IMR-90 (cell line): ENCODE measurements at regions not wholly inside any gene's neighbourhood (a gene's known extent, or its start where the extent isn't known, plus 50 kb on each side); places are given as distances from the start of the nearest gene placed in this dataset.
"Not testable (repeated sequence)": the region's sequence is repeated elsewhere in the genome, so short reads cannot be mapped to it uniquely, and the experiment has no call there.

Experiments
- ATAC-seq: fragments of 200-7000 bp; cut with Tn5 transposase; 2 replicates; pipeline ENCODE4 v1.9.1; 2020; ENCODE audit warnings: low read depth, mild to moderate bottlenecking, moderate library complexity
- BruUV-seq: library from RNA; stranded (reverse); fragments of 400-500 nt; replicated peaks from 2 replicates; lab custom pipeline; 2021; lab: Mats Ljungman, UMichigan
- CTCF ChIA-PET: fragments of 300-600 bp; formaldehyde crosslinking; extraction: SDS; loops from one replicate; lab custom pipeline; 2021; ENCODE audit warnings: antibody characterized with exemption; lab: Yijun Ruan, JAX
- POLR2A ChIA-PET: fragments of 300-600 bp; sonication (Branson Sonifier 250); formaldehyde crosslinking; loops from one replicate; lab custom pipeline; 2022; ENCODE audit warnings: antibody characterized with exemption; ENCODE audit not compliant: unreplicated experiment; lab: Charles Lee
- DNase-seq: peaks from one replicate; pipeline ENCODE4 v3.0.0; 2013
- H2AFZ ChIP-seq: replicated peaks from 2 replicates; pipeline ENCODE3; 2013; ENCODE audit warnings: low read length, mild to moderate bottlenecking; ENCODE audit not compliant: poor library complexity
- H2AK5ac ChIP-seq: 2 replicates; pipeline ENCODE4 v1.6.1; 2013; ENCODE audit warnings: low read depth, low read length, inconsistent platforms
- H2AK9ac ChIP-seq: replicated peaks from 2 replicates; pipeline ENCODE3; 2013; ENCODE audit warnings: mild to moderate bottlenecking, low read depth, low read length, moderate library complexity; ENCODE audit not compliant: poor library complexity
- H2BK120ac ChIP-seq: 2 replicates; pipeline ENCODE4 v1.6.1; 2013; ENCODE audit warnings: low read depth, low read length, inconsistent platforms
- H2BK15ac ChIP-seq: 3 replicates; pipeline ENCODE4 v1.6.1; 2013; ENCODE audit warnings: low read depth, low read length, inconsistent platforms
- H2BK20ac ChIP-seq: 2 replicates; pipeline ENCODE4 v1.6.1; 2013; ENCODE audit warnings: low read depth, mild to moderate bottlenecking, inconsistent platforms, low read length, moderate library complexity
- H2BK5ac ChIP-seq: 2 replicates; pipeline ENCODE4 v1.6.1; 2013; ENCODE audit warnings: mild to moderate bottlenecking, low read depth, low read length, inconsistent platforms; ENCODE audit not compliant: poor library complexity, severe bottlenecking
- H3K14ac ChIP-seq: replicated peaks from 2 replicates; pipeline ENCODE4 v1.6.1; 2013; ENCODE audit warnings: low read depth, low read length, inconsistent platforms
- H3K18ac ChIP-seq: 2 replicates; pipeline ENCODE4 v1.6.1; 2013; ENCODE audit warnings: low read depth, low read length, control low read depth
- H3K23ac ChIP-seq: 2 replicates; pipeline ENCODE4 v1.6.1; 2013; ENCODE audit warnings: low read depth, low read length, inconsistent platforms
- H3K27ac ChIP-seq: 2 replicates; pipeline ENCODE4 v1.5.1; 2013; ENCODE audit warnings: mild to moderate bottlenecking, control low read depth, low read length; ENCODE audit not compliant: insufficient read depth
- H3K27me3 ChIP-seq: 2 replicates; pipeline ENCODE4 v1.6.1; 2013; ENCODE audit warnings: low read length; ENCODE audit not compliant: control insufficient read depth, insufficient read depth
- H3K36me3 ChIP-seq: 2 replicates; pipeline ENCODE4 v1.6.1; 2013; ENCODE audit warnings: low read length, mixed read lengths; ENCODE audit not compliant: control insufficient read depth, insufficient read depth
- H3K4ac ChIP-seq: 2 replicates; pipeline ENCODE4 v1.6.1; 2013; ENCODE audit warnings: low read depth, low read length, inconsistent platforms
- H3K4me1 ChIP-seq: 2 replicates; pipeline ENCODE4 v1.6.1; 2013; ENCODE audit warnings: low read length, mixed read lengths; ENCODE audit not compliant: control insufficient read depth, insufficient read depth
- H3K4me2 ChIP-seq: 2 replicates; pipeline ENCODE4 v1.6.1; 2013; ENCODE audit warnings: low read depth, mild to moderate bottlenecking, control low read depth, low read length, moderate library complexity
- H3K4me3 ChIP-seq: 2 replicates; pipeline ENCODE4 v1.5.1; 2013; ENCODE audit warnings: low read depth, mild to moderate bottlenecking, control low read depth, low read length, moderate library complexity; ENCODE audit not compliant: insufficient read depth
- H3K56ac ChIP-seq: 2 replicates; pipeline ENCODE4 v1.6.1; 2013; ENCODE audit warnings: low read length, inconsistent platforms; ENCODE audit not compliant: insufficient read depth; ENCODE audit errors: extremely low read depth
- H3K79me1 ChIP-seq, 2 experiments: 2 replicates each; pipeline ENCODE4 v1.6.1; 2013; ENCODE audit warnings: low read length in 2 of 2, inconsistent platforms in 1 of 2, low read depth in 1 of 2
- H3K9ac ChIP-seq: 2 replicates; pipeline ENCODE4 v1.6.1; 2013; ENCODE audit warnings: low read depth, low read length, control low read depth
- H3K9me1 ChIP-seq: 2 replicates; pipeline ENCODE4 v1.6.1; 2013; ENCODE audit warnings: low read length, inconsistent platforms; ENCODE audit not compliant: insufficient read depth
- H3K9me3 ChIP-seq: 2 replicates; pipeline ENCODE4 v1.6.1; 2013; ENCODE audit warnings: low read length; ENCODE audit not compliant: control insufficient read depth, insufficient read depth
- H4K20me1 ChIP-seq: 2 replicates; pipeline ENCODE4 v1.6.1; 2013; ENCODE audit warnings: low read length, inconsistent platforms; ENCODE audit not compliant: insufficient read depth
- H4K5ac ChIP-seq: 2 replicates; pipeline ENCODE4 v1.6.1; 2013; ENCODE audit warnings: mild to moderate bottlenecking, low read depth, low read length, control low read depth
- H4K8ac ChIP-seq, 2 experiments: 2 replicates each; pipeline ENCODE4 v1.6.1; 2013; ENCODE audit warnings: low read depth in 2 of 2, low read length in 2 of 2, control low read depth in 1 of 2, inconsistent platforms in 1 of 2
- H4K91ac ChIP-seq: 2 replicates; pipeline ENCODE4 v1.6.1; 2013; ENCODE audit warnings: low read depth, low read length, inconsistent platforms; ENCODE audit not compliant: insufficient read depth
- WGBS, 2 experiments: methylation state at CpG; one replicate each; pipeline versions ENCODE4 v1.1.5 to v1.1.7; 2013; ENCODE audit warnings: missing lambda C conversion rate in 2 of 2; ENCODE audit not compliant: insufficient read length in 1 of 2; ENCODE audit errors: extremely low coverage in 2 of 2; 5-methylcytosine and 5-hydroxymethylcytosine counted together
- dilution Hi-C: fragments of 300-500 bp; cut with HindIII; formaldehyde crosslinking; loops from one replicate; pipeline ENCODE4 v1.14.3; 2018; ENCODE audit warnings: low sequenced_read_pairs; ENCODE audit not compliant: unreplicated experiment
- in situ Hi-C: fragments of 300-500 bp; cut with MboI; formaldehyde crosslinking; loops from 3 replicates; pipeline ENCODE4 v1.14.3; 2019; ENCODE audit warnings: low sequenced_read_pairs, inconsistent platforms, mixed read lengths
- intact Hi-C: fragments of 100-400 bp; cut with micrococcal nuclease; formaldehyde crosslinking; loops from 2 replicates; pipeline ENCODE4 v1.10.0; 2022

DNA sequence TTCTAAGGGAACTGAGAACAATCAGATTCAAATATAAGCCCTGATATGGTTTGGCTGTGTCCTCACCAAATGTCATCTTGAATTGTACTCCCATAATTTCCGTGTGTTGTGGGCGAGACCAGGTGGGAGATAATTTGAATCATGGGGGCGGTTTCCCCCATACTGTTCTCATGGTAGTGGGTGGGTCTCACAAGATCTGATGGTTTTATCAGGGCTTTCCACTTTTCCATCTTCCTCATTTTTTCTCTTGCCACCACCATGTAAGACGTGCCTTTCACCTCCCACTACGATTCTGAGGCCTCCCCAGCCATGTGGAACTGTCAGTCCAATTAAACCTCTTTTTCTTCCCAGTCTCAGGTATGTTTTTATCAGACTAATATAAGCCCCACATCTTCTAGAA is 217.8 kb downstream of the ACKR3 start:
- H3K23ac ChIP-seq, H3K27me3 ChIP-seq, ATAC-seq, H2BK20ac ChIP-seq, CTCF ChIA-PET, POLR2A ChIA-PET, H3K4ac ChIP-seq, H3K36me3 ChIP-seq, H4K91ac ChIP-seq, H3K79me1 ChIP-seq, H3K9me3 ChIP-seq, H3K9ac ChIP-seq, H2BK5ac ChIP-seq, H3K4me1 ChIP-seq, H2AK9ac ChIP-seq, H3K27ac ChIP-seq, H4K20me1 ChIP-seq, in situ Hi-C loops, H2AK5ac ChIP-seq, H3K18ac ChIP-seq, H3K14ac ChIP-seq, DNase-seq, H3K4me3 ChIP-seq, intact Hi-C loops, H3K56ac ChIP-seq, BruUV-seq, H3K9me1 ChIP-seq, H4K8ac ChIP-seq, H3K4me2 ChIP-seq, dilution Hi-C loops, H2BK15ac ChIP-seq, H2AFZ ChIP-seq, H2BK120ac ChIP-seq, H4K5ac ChIP-seq: not testable (repeated sequence)
- no CpG with 5 or more reads among the region's 5 CpGs for WGBS, 2 experiments
